OCI-LY7 (cell line): ENCODE measurements at regions not wholly inside any gene's neighbourhood (a gene's known extent, or its start where the extent isn't known, plus 50 kb on each side); places are given as distances from the start of the nearest gene placed in this dataset.

ENCODE experiments used
- BruUV-seq: library from RNA; stranded (reverse); fragments of 400-500 nt; replicated peaks from 2 replicates; lab custom pipeline; 2021; lab: Mats Ljungman, UMichigan
- CTCF ChIA-PET: fragments of 300-600 bp; sonication (Branson Sonifier 250); formaldehyde crosslinking; loops from one replicate; lab custom pipeline; 2022; ENCODE audit warnings: antibody characterized with exemption; ENCODE audit not compliant: unreplicated experiment; lab: Charles Lee
- POLR2A ChIA-PET: fragments of 300-600 bp; sonication (Branson Sonifier 250); formaldehyde crosslinking; loops from one replicate; lab custom pipeline; 2022; ENCODE audit warnings: antibody characterized with exemption; lab: Charles Lee
- DNase-seq: peaks from one replicate; pipeline ENCODE4 v3.0.0-alpha.2; 2015; ENCODE audit warnings: low spot score
- H2AFZ ChIP-seq: fragments of 200-600 bp; sonication (generic), shearing (Covaris generic); 2 replicates; pipeline ENCODE4 v1.6.1; 2014; ENCODE audit warnings: mild to moderate bottlenecking, antibody characterized with exemption, low read length, moderate library complexity
- H3K27ac ChIP-seq: fragments of 200-600 bp; sonication (generic); 2 replicates; pipeline ENCODE4 v1.5.1; 2014; ENCODE audit warnings: mixed run types, low read depth, mild to moderate bottlenecking, moderate library complexity, low read length, inconsistent platforms; ENCODE audit not compliant: poor library complexity, severe bottlenecking
- H3K36me3 ChIP-seq: fragments of 200-600 bp; sonication (generic); 2 replicates; pipeline ENCODE4 v1.6.1; 2014; ENCODE audit warnings: mild to moderate bottlenecking, antibody characterized with exemption, low read length, moderate library complexity, mixed read lengths; ENCODE audit not compliant: insufficient read depth
- H3K4me1 ChIP-seq: fragments of 200-600 bp; sonication (generic); 2 replicates; pipeline ENCODE4 v1.5.1; 2014; ENCODE audit warnings: mild to moderate bottlenecking, low read length; ENCODE audit not compliant: insufficient read depth, poor library complexity, severe bottlenecking
- H3K4me2 ChIP-seq: fragments of 200-600 bp; sonication (generic); 2 replicates; pipeline ENCODE4 v1.6.1; 2014; ENCODE audit warnings: mild to moderate bottlenecking, low read length
- H3K4me3 ChIP-seq: fragments of 200-600 bp; sonication (generic); 2 replicates; pipeline ENCODE4 v1.5.1; 2014; ENCODE audit warnings: mild to moderate bottlenecking, low read depth, low read length; ENCODE audit not compliant: poor library complexity, severe bottlenecking
- H3K79me2 ChIP-seq: fragments of 200-600 bp; sonication (generic); 2 replicates; pipeline ENCODE4 v1.6.1; 2016; ENCODE audit warnings: low read depth, mild to moderate bottlenecking, low read length, moderate library complexity, mixed read lengths; ENCODE audit not compliant: insufficient read depth
- H3K9me2 ChIP-seq: fragments of 200-600 bp; sonication (generic); 2 replicates; pipeline ENCODE4 v1.6.1; 2016; ENCODE audit warnings: mild to moderate bottlenecking, low read length, mixed read lengths; ENCODE audit not compliant: insufficient read depth
- H3K9me3 ChIP-seq: fragments of 200-600 bp; sonication (generic); 2 replicates; pipeline ENCODE4 v1.6.1; 2014; ENCODE audit warnings: mild to moderate bottlenecking, mixed run types, low read length, mixed read lengths
- H4K20me1 ChIP-seq: fragments of 200-600 bp; sonication (generic); 2 replicates; pipeline ENCODE4 v1.6.1; 2014; ENCODE audit warnings: mild to moderate bottlenecking, antibody characterized with exemption, low read length, moderate library complexity, mixed read lengths; ENCODE audit not compliant: insufficient read depth
- EZH2phosphoT487 ChIP-seq: fragments of 200-600 bp; sonication (generic); IDR thresholded peaks from 2 replicates; pipeline ENCODE4 v1.6.1; 2018; ENCODE audit warnings: low read depth, borderline replicate concordance, mild to moderate bottlenecking, mixed run types, antibody characterized with exemption, low read length, moderate library complexity, mixed read lengths
- intact Hi-C: fragments of 100-400 bp; cut with micrococcal nuclease; formaldehyde crosslinking; loops from one replicate; pipeline ENCODE4 v1.10.0; 2022; ENCODE audit not compliant: unreplicated experiment
- TF ChIP-seq, protein P1 (sequence below): fragments of 200-600 bp; sonication (generic); conservative IDR thresholded peaks from 2 replicates; pipeline ENCODE4 v1.5.1; 2014; ENCODE audit warnings: mild to moderate bottlenecking, antibody characterized with exemption, low read length, moderate library complexity, mixed read lengths

DNA sequence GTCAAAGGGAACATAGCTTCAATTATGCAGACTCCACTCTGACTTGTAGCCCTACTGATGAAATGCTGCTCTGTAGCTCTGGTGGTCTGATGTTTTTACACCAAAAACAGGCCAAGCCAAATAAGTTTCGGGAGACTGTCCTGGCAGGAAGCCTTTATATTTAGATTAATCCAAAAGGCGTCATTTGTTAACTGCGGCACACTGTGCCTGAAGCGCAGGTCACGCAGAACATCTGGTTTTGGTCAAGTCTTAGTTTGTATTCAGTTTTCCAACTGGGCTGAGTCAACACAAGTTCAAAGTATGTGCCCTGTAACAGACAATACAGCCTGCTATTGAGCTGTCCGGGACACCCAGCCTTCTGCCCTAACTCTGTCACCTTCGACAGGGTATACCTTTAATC, 154.6 kb upstream of the IPO5 start:
- ChIA-PET CTCF (no interaction called here), POLR2A (no interaction called here)
- TF ChIP-seq EZH2phosphoT487, result no peak
- TF ChIP-seq, protein P1, sequence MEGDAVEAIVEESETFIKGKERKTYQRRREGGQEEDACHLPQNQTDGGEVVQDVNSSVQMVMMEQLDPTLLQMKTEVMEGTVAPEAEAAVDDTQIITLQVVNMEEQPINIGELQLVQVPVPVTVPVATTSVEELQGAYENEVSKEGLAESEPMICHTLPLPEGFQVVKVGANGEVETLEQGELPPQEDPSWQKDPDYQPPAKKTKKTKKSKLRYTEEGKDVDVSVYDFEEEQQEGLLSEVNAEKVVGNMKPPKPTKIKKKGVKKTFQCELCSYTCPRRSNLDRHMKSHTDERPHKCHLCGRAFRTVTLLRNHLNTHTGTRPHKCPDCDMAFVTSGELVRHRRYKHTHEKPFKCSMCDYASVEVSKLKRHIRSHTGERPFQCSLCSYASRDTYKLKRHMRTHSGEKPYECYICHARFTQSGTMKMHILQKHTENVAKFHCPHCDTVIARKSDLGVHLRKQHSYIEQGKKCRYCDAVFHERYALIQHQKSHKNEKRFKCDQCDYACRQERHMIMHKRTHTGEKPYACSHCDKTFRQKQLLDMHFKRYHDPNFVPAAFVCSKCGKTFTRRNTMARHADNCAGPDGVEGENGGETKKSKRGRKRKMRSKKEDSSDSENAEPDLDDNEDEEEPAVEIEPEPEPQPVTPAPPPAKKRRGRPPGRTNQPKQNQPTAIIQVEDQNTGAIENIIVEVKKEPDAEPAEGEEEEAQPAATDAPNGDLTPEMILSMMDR, result no peak
- no peak overlapping the region for H3K4me3 ChIP-seq
- H3K4me1 ChIP-seq, result no peaks in the 10 kb centered on the region
- H4K20me1 ChIP-seq, result no peaks in the 10 kb centered on the region
- intact Hi-C loops, result no loop called here
- H2AFZ ChIP-seq, result no peak overlapping the region
- H3K9me3 ChIP-seq, result no peaks in the 10 kb centered on the region
- H3K79me2 ChIP-seq, result no peaks in the 10 kb centered on the region
- no peaks in the 10 kb centered on the region for H3K36me3 ChIP-seq
- no TSS peak for BruUV-seq
- H3K4me2 ChIP-seq, result no peak overlapping the region
- DNase-seq, result no peak
- H3K27ac ChIP-seq, result no peak overlapping the region
- no peaks in the 10 kb centered on the region for H3K9me2 ChIP-seq

DNA sequence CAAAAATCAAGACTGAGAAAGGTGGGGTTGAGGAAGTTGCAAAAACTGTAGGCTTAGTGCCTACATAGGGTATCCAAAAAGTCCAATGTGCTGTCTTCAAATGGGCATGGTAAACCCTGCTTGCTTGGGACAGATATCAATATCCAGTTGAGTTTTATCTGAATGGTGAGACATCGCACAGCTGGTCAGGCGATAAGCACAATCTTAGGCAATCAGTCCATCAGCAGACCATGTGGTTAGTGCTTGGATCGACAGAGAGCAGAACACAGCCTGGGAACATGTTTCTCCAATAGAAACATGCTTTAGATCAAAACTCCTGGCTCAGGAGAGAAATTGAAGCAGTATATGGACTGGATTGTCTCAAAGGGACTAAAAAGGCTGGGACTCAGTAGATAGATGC, 151.3 kb upstream of the IPO5 start:
- Histone ChIP-seq H3K4me1 (no peaks in the 10 kb centered on the region), H3K4me2 (no peak overlapping the region), H4K20me1 (no peaks in the 10 kb centered on the region), H3K27ac (no peak overlapping the region), H2AFZ (no peak overlapping the region), H3K4me3 (no peak overlapping the region), H3K36me3 (no peaks in the 10 kb centered on the region), H3K9me3 (no peaks in the 10 kb centered on the region), H3K9me2 (no peaks in the 10 kb centered on the region), H3K79me2 (no peaks in the 10 kb centered on the region)
- BruUV-seq, result no TSS peak
- ChIA-PET CTCF (no interaction called here), POLR2A (interaction anchor here (0.8 kb wide), 1 partner anchor 632 kb away, joined by 4 read pairs; no protein-coding TSS in a partner anchor)
- intact Hi-C loops, result loop anchor here (10.0 kb wide), 1 partner anchor 687 kb away; no protein-coding TSS in a partner anchor
- no peak for DNase-seq
- TF ChIP-seq, protein P1, result no peak
- TF ChIP-seq EZH2phosphoT487, result no peak

DNA sequence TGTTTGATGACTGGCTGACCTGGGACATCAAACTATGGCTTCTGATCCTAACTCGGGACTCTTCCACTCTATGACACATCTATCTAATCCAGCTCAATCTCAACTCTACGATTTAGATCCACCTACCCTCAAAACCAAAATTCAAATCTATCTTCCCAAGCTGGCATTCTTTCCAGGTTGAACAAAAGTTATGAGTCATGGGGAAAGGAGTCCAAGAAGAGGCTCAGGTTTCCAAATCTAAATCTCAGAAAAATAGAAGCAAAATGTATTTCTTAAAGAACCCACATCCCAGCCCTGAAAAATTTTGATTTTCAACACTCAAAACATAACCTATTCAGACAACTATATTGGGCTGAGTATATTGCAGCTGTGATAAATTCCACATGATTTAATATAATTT, 143.9 kb upstream of the IPO5 start:
- Histone ChIP-seq H3K9me2 (no peaks in the 10 kb centered on the region), H3K27ac (no peak overlapping the region), H3K4me3 (no peak overlapping the region), H4K20me1 (no peaks in the 10 kb centered on the region), H3K36me3 (no peaks in the 10 kb centered on the region), H2AFZ (no peak overlapping the region), H3K9me3 (no peaks in the 10 kb centered on the region), H3K79me2 (no peaks in the 10 kb centered on the region), H3K4me2 (no peak overlapping the region), H3K4me1 (no peaks in the 10 kb centered on the region)
- no peak for DNase-seq
- BruUV-seq, result no TSS peak
- no peak for TF ChIP-seq EZH2phosphoT487
- TF ChIP-seq, protein P1, result no peak
- ChIA-PET CTCF (no interaction called here), POLR2A (no interaction called here)
- intact Hi-C loops, result loop anchor here (10.0 kb wide), 1 partner anchor 695 kb away; no protein-coding TSS in a partner anchor
